Effector memory CD4-positive, alpha-beta T cell (primary cell): ENCODE measurements at regions not wholly inside any gene's neighbourhood (a gene's known extent, or its start where the extent isn't known, plus 50 kb on each side); places are given as distances from the start of the nearest gene placed in this dataset.

Experiments used
- DNase-seq, 3 donors: peaks; one replicate each; pipeline ENCODE4 v3.0.0-alpha.2; 2020
- H3K27ac ChIP-seq: 2 replicates; pipeline ENCODE4 v1.7.0; 2013; ENCODE audit warnings: mild to moderate bottlenecking, low read length, moderate library complexity; ENCODE audit not compliant: insufficient read depth, poor library complexity, severe bottlenecking
- H3K27me3 ChIP-seq: replicated peaks from 2 replicates; pipeline ENCODE4 v1.7.0; 2013; ENCODE audit warnings: mild to moderate bottlenecking, low read length; ENCODE audit not compliant: insufficient read depth, control insufficient read depth, poor library complexity, severe bottlenecking
- H3K36me3 ChIP-seq: 2 replicates; pipeline ENCODE4 v1.7.0; 2013; ENCODE audit warnings: mild to moderate bottlenecking, low read length, moderate library complexity; ENCODE audit not compliant: control insufficient read depth, insufficient read depth
- H3K4me1 ChIP-seq: 2 replicates; pipeline ENCODE4 v1.7.0; 2013; ENCODE audit warnings: low read length, mild to moderate bottlenecking; ENCODE audit not compliant: control insufficient read depth, insufficient read depth, poor library complexity, severe bottlenecking
- H3K4me3 ChIP-seq: 2 replicates; pipeline ENCODE4 v1.7.0; 2013; ENCODE audit warnings: low read length, low read depth, mild to moderate bottlenecking; ENCODE audit not compliant: insufficient read depth, poor library complexity, severe bottlenecking
- H3K9me3 ChIP-seq: 2 replicates; pipeline ENCODE4 v1.7.0; 2013; ENCODE audit warnings: mild to moderate bottlenecking, low read length, moderate library complexity; ENCODE audit not compliant: control insufficient read depth

DNA sequence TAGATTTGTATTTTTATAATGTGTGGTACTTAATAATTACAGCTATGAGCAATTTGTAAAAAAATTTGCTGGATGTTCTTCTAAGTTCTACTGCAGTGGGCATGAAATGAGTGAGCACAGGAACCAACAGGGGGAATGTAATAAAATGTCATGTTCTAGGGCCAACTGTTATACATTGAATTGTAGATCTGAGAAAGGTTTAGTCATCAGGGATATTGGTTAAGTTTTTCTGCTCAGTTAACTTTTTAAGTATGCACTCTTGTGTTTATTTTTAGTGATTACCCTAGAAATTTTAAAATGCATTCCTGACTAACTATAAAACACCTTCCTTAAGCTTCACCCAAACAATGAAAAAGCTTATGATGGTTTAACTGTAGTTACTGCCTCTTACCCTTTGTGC is 101.8 kb downstream of the CAND1 start:
- Histone ChIP-seq H3K27me3 (no peaks in the 10 kb centered on the region), H3K9me3 (no peaks in the 10 kb centered on the region), H3K36me3 (no peaks in the 10 kb centered on the region), H3K27ac (no peak overlapping the region), H3K4me3 (no peak overlapping the region), H3K4me1 (no peaks in the 10 kb centered on the region)
- no peak for DNase-seq

DNA sequence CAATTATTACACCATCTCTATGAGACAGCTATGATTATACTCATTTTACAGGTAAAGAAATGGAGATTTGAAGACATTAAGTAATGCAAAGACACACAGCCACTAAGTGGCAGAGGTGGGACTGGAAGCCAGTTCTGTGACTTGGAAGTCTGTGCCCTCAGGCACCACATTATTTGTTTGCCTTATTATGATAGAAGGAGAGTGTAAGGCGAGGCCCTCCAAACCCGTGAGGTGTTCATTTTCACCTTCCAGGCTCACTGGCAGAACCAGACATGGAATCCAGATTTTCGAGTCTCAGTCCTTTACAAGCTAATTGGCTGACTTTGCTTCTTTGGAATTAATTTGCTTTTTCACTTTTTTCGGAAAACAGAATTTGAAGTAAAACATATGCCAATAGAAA is 107.9 kb downstream of the CAND1 start:
- no peaks in the 10 kb centered on the region for H3K4me1 ChIP-seq
- H3K9me3 ChIP-seq: no peaks in the 10 kb centered on the region
- H3K27me3 ChIP-seq: no peaks in the 10 kb centered on the region
- H3K4me3 ChIP-seq: no peak overlapping the region
- no peak for DNase-seq
- no peaks in the 10 kb centered on the region for H3K36me3 ChIP-seq
- no peak overlapping the region for H3K27ac ChIP-seq

DNA sequence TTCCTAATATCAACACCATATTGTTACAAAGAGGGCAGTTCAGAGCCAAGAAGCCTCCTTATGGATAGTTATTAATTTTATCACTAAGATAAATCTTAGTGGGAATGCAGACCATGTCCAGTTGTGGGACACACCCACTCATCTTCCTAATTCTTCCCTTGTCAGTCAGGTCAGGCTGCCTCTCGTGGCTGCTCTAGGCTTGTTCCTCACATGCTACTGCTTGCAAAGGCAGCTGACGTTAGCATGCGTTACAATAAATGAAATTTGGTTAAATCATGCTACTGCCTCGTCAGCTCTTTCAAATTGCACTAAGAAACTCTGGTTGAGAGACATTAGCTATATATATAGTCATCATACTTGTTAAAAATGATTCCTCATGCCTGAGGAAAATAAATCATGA is 108.4 kb downstream of the CAND1 start:
- H3K4me3 ChIP-seq: no peak overlapping the region
- H3K27me3 ChIP-seq: no peaks in the 10 kb centered on the region
- DNase-seq: no peak
- no peak overlapping the region for H3K27ac ChIP-seq
- H3K9me3 ChIP-seq: no peaks in the 10 kb centered on the region
- no peaks in the 10 kb centered on the region for H3K36me3 ChIP-seq
- no peaks in the 10 kb centered on the region for H3K4me1 ChIP-seq

DNA sequence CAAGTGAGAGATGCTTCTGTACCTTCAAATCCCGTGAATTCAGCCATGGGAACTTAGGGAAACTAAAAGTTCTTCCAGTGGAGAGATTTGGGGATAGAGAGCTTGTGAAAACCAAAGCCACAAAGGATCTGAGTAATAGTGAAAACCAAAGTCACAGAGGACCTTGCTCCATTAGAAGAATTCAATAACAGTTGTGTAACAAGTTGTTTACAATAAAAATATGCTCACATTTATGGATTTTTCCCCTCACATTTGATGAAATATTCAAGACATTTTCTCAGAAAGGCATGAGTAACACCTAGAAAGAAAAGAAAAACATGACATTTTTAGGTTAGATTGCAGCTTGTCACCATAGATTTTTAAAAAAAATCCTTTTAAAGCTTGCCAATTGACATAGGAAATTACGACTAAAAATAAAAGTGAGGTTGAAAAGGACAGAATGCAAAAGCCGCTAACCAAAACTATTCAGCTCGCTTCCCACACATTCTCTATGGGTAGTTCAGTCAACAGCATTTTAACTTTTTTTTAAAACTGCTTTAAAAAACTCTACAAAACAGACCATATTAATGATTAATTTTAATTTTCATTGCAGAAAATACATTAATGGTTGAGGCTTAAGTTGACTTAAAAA is 113.2 kb downstream of the CAND1 start:
- Histone ChIP-seq H3K9me3 (no peaks in the 10 kb centered on the region), H3K4me1 (no peaks in the 10 kb centered on the region), H3K27me3 (no peaks in the 10 kb centered on the region), H3K4me3 (no peak overlapping the region), H3K27ac (no peak overlapping the region), H3K36me3 (no peaks in the 10 kb centered on the region)
- no peak for DNase-seq

DNA sequence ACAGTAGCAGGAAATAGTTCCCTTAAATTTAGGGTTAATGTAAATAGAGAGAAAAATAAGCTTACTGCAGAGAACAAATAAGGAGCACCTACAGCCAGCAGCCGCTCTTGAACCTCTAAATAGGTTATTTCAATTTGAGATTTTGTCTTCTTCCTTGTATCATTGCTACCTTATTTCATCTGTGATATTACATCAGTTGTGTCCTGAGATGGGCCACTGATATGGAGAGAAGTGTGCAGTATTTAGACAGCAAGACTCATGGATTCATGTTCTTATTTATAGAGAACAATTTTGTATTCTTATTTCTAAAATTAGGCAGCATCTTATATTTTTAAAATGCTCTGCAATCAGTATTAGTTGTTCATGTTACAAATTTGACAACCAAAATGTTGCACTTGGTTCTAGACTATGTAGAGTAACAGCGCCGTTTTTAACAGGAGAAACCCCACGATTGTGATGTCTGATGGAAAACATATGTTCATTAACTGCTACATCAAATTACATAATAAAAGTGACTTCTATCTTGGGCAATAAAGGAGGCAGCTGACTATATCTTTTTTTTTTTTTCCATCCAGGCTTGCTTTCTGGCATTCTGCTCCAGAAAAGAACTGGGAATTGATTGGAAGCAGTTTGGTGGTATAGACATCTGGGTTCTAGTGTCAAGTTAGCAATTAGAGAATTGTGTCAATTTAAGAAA is 117.9 kb downstream of the CAND1 start:
- no peak for DNase-seq
- H3K4me3 ChIP-seq: no peak overlapping the region
- H3K36me3 ChIP-seq: no peaks in the 10 kb centered on the region

DNA sequence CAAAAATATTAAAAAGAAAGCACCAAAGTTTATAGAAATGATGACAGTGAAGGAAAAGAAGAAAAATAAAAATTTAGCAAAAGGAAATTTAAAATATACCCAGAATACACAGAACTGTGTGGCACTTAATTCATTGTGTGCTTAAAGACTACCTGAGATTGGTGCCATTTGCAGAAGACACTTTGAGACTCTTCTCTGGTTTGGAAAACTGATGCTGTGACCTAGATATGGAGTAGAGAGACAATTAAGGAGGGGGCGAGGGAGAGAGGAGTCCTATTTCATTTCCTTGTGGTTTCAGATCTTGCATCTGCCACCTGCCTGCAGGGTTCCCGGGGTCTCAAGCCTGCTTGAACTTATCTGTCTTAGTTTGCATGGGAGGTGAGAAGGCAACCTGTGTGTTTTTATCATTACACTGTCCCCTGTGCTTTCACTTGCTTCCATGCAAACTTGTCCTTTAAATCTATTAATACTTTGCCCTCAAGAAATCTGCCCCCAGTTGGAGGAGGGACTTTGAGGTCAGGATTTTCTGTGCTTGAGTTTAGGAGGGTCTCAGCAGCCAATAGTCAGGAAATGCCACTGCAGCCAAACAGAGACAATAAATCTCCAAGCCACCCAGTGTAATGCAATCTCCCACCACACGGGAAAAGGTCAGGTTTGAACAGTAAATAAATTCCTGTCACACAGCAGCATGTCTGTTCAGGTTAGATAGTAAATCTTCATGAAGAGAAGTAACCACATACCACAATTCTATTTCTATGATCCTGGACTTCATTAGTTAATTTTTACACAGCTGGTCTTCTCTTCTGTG is 119.4 kb downstream of the CAND1 start:
- no peaks in the 10 kb centered on the region for H3K9me3 ChIP-seq
- no peaks in the 10 kb centered on the region for H3K27me3 ChIP-seq
- no peaks in the 10 kb centered on the region for H3K36me3 ChIP-seq
- no peak overlapping the region for H3K27ac ChIP-seq
- no peaks in the 10 kb centered on the region for H3K4me1 ChIP-seq
- no peak overlapping the region for H3K4me3 ChIP-seq
- DNase-seq: no peak

More for the DNA sequence above, 117.9 kb downstream of the CAND1 start:
- no peaks in the 10 kb centered on the region for H3K4me1 ChIP-seq
- no peaks in the 10 kb centered on the region for H3K9me3 ChIP-seq
- no peaks in the 10 kb centered on the region for H3K27me3 ChIP-seq
- no peak overlapping the region for H3K27ac ChIP-seq

DNA sequence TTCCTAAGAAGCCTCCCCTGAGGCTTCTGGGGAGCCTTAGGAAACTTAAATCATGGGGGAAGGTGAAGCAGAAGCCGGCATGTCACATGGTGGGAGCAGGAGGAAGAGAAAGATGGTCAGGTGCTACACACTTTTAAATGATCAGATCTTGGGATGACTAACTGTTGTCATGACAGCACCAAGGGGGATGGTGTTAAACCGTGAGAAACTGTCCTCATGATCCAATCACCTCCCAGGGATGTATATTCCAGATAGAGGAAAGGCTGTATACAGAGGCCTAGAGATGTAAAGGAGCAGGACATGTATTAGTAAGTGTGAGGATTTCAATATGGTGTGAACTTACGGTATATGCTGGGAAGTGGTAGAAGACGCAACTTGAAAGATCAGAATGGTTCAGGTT is 121.1 kb downstream of the CAND1 start:
- Histone ChIP-seq H3K9me3 (no peaks in the 10 kb centered on the region), H3K27ac (no peak overlapping the region), H3K27me3 (no peaks in the 10 kb centered on the region), H3K36me3 (no peaks in the 10 kb centered on the region), H3K4me3 (no peak overlapping the region), H3K4me1 (no peaks in the 10 kb centered on the region)
- no peak for DNase-seq

DNA sequence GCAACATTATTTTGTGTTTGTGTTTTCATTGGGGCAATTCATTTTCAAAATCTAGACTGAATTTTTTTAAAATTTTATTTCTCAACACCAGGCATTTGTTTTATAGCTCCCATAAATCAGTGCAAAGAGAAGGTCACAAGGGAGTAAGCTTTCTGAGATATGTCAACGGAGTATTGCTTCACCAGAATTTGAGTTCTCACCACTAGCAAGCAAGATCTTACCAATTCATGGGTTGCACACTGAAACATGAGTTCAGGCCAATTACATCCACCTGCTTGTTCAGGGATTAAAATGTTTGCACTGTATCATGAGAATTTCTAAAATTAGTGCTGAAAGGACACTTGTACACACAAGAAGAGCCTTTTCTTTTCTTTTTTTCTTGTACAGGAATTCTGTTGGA is 121.9 kb downstream of the CAND1 start:
- Histone ChIP-seq H3K4me3 (no peak overlapping the region), H3K27ac (no peak overlapping the region), H3K9me3 (no peaks in the 10 kb centered on the region), H3K27me3 (no peaks in the 10 kb centered on the region), H3K4me1 (no peaks in the 10 kb centered on the region), H3K36me3 (no peaks in the 10 kb centered on the region)
- no peak for DNase-seq

DNA sequence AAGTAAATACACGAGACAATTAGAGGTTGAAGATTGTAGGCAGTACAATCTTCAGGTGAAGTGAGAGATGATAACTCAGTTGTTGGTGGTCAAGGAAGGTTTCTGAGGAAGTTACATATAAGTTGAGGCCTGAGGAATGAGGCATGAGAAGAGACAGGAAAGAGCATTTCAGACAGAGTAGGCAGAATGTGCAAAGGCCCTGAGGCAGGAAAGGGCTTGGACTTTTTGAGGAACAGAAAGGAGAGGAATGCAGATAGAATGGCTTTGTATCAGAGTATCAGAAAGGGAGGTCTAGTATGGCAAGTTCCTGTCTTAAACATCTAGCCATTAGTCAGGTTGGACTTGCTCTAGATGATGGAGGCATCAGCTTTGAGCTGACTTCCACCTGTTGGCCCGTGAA is 122.5 kb downstream of the CAND1 start:
- no peaks in the 10 kb centered on the region for H3K4me1 ChIP-seq
- no peak overlapping the region for H3K4me3 ChIP-seq
- H3K27ac ChIP-seq: no peak overlapping the region
- no peaks in the 10 kb centered on the region for H3K9me3 ChIP-seq
- H3K36me3 ChIP-seq: no peaks in the 10 kb centered on the region
- H3K27me3 ChIP-seq: no peaks in the 10 kb centered on the region
- no peak for DNase-seq

DNA sequence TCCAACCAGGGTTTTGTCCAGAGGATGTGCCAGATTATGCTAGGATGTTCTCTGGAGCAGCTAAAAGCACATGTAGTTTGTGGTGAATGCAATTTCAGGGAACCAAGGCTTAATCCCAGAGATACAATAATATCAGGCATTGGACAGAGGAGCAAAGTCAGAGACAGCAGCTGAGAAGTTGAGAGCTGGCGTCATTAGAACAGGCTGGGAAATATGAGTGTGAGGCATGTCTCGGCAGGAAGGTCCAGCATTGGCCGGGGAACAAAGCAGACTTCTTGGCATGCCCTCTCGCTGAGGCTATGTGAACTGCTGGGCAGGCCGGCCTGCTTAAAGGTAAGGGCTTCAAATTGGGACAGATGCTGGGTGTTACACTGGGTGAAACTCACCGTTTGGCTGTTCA is 125.4 kb downstream of the CAND1 start:
- no peaks in the 10 kb centered on the region for H3K36me3 ChIP-seq
- H3K4me1 ChIP-seq: no peaks in the 10 kb centered on the region
- no peaks in the 10 kb centered on the region for H3K27me3 ChIP-seq
- DNase-seq: no peak
- no peak overlapping the region for H3K27ac ChIP-seq
- H3K4me3 ChIP-seq: no peak overlapping the region
- no peaks in the 10 kb centered on the region for H3K9me3 ChIP-seq
